GM18507 (cell line): ENCODE measurements at regions not wholly inside any gene's neighbourhood (a gene's known extent, or its start where the extent isn't known, plus 50 kb on each side); places are given as distances from the start of the nearest gene placed in this dataset.
"Not testable (repeated sequence)": the region's sequence is repeated elsewhere in the genome, so short reads cannot be mapped to it uniquely, and the experiment has no call there.

Experiments used
- DNase-seq: peaks from one replicate; pipeline ENCODE4 v3.0.0; 2011; ENCODE audit warnings: low read depth; ENCODE audit not compliant: insufficient read length; ENCODE audit errors: extremely low spot score
- FAIRE-seq: peaks from 2 replicates; lab custom pipeline; 2011; peaks lifted over from hg19 to GRCh38; lab: Jason Lieb, UNC

DNA sequence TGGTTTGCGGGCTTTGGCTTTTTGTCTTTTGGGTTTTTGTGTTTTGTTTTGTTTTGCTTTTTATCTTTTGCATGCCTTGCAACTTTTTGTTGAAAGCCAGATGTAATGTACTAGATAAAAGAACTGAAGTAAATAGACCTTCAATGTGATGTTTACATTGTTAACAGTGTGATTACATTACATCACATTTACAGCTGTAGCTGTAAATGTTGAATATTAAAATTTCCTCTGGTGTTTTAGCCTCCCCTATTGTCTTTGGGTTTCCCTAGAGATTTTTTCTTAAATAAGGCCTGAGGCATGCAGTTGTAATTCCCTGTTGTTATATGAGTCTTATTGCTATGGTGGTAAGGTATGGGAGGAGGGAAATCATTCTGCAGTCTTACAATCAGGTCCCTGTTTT is 275.0 kb downstream of the PARM1 start:
- FAIRE-seq (no peak), DNase-seq (no peak)

DNA sequence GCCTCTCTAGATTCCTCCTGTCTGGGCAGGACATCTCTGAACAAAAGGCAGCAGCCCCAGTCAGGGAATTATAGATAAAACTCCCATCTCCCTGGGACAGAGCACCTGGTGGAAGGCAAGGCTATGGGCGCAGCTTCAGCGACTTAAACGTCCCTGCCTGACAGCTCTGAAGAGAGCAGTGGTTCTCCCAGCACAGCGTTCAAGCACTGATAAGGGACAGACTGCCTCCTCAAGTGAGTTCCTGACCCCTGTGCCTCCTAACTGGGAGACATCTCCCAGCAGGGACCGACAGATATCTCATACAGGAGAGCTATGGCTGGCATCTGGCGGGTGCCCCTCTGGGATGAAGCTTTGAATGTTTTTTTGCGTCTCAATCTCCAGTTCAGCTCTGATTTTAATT is 262.2 kb downstream of the PARM1 start:
- FAIRE-seq (no peak), DNase-seq (no peak)

DNA sequence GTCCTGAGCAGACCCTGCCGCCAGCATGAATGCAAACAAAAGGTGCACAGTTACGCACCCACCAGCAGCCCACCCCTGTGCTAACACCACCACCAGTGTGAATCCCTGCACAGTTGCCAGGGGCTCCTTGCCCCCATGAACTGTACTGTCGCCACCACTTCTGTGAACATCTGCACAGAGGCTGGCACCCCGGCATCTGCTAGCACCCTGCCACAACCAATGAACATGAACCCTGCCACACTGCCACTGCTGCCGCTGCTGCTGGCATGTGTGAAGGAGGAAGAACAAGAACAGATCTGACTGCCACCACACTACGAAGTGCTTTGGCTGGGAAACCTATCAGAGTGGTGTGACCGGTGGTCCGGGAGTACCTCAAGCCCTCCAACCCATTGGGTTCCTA is 261.3 kb downstream of the PARM1 start:
- DNase-seq (no peak), FAIRE-seq (no peak)

DNA sequence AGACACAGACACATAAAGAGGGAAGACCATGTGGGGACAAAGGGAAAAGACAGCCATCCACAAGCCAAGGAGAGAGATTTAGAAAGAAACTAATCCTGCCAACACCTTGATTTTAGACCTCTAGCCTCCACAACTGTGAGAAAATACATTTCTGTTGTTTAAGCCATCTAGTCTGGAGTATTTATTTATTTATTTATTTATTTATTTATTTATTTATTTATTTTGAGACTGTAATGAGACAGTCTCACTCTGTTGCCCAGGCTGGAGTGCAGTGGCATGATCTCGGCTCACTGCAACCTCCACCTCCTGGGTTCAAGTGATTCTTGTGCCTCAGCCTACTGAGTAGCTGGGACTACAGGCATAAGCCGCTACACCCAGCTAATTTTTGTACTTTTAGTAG is 259.3 kb downstream of the PARM1 start:
- not testable (repeated sequence) for DNase-seq, FAIRE-seq

DNA sequence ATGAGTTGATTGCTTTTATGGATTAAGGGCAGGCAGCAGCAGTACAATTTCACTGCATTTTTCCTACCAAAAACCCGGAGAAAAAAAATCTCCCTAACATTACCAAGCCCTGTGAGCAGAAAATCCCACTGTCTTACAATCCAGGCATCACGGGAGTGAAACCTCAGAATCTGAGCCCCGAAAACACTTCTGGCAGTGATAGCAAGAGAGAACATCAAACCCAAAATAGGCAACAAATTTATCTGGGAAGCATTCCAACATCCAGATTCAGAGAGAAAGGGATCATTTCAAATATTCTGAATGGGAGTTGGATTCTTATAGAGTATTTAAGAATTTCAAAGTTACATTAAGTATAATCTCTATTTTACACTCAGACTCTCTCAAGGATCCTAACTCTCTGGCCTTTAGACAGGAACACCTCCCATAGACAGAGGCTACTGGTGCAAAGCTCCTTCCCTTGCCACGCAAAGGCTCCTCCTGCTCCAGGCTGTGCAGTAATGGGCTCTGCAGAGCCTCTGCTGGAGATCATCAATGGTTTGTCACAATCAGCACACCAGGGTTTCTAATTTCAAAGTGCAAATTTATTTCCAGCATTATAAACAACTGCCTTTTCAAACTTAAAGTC is 256.9 kb downstream of the PARM1 start:
- no peak for FAIRE-seq

DNA sequence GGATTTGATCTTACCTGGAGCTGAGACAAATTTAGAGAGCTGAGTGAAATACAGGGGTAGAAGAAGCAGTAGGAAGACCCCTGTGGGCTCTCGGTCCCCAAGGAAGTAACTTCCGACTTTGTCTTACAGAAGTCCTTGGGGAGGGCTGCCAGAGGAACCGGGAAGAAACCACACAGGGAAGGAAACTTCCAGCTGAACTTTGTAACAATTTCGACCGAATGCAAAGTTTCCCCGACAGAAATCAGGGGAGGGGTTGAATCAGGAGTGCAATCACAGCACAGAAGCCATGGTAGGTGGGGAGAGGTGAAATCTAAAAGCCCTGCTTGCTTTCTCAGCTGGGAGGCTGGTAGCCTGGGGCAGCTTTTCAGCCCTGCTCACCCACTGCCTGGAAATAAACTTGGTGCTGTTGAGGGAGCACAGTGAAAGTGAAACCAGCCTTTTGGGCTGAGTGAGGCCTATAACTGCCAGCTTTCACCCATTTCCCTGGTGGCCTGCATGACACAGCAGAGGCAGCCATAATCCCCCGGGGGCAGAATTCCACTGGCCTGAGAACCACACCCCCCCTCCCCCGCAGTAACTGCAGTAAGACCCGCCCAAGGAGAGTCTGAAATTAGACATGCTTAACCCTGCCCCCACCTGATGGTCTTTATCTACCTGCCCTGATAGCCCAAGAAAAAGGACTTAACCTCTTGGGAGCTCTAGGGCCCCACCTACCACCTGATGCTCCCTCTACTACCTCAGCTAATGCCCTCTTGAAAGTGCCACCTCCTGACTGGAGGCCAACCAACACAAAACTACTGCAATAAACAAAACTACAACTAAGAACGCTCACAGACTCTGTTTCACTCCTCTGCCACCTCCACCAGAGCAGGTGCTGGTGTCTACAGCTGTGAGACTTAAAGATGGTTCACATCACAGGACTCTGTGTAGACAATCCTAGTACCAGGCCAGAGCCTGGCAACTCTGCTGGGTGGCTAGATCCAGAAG is 248.2 kb downstream of the PARM1 start:
- FAIRE-seq (peak; percentile 80), DNase-seq (peak; percentile 20)

More for the DNA sequence above, 256.9 kb downstream of the PARM1 start:
- DNase-seq = no peak

DNA sequence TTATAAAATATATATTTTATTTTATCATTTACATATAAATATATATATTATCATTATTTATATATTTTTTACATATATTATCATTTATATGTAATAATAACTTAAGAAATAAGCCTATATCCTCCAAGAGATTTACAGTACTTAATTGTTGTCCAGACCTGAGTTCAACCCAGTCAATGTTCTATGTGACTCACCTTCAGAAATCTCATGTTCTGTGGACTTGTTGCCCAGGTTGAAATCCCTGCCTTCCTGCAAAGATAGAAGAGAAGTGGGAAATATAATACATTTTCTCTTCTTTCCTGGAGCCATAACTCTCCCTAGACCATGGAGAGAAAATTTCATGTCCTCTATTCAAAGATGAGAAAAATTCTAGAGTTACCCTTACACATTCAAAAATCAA is 247.3 kb downstream of the PARM1 start:
- no peak for FAIRE-seq

DNA sequence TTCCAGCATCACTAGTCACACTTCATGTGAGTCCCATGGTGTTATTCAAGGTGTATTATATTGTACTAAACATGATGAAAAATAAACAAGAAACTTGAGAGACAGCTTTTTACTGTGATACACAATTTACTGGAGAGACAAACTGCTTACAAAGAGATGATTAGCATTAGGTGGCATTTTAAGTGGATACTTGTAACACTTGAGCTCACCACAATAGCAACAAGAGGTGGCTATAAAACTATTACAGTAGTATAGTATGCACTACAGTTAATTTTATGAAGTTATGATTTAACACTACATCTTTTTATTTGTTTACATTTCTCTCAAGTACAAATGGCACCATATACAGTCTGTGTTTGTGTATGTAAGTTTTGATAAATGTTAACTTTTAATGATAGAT is 246.6 kb downstream of the PARM1 start:
- no peak for FAIRE-seq
- no peak for DNase-seq

More for the DNA sequence above, 247.3 kb downstream of the PARM1 start:
- no peak for DNase-seq

DNA sequence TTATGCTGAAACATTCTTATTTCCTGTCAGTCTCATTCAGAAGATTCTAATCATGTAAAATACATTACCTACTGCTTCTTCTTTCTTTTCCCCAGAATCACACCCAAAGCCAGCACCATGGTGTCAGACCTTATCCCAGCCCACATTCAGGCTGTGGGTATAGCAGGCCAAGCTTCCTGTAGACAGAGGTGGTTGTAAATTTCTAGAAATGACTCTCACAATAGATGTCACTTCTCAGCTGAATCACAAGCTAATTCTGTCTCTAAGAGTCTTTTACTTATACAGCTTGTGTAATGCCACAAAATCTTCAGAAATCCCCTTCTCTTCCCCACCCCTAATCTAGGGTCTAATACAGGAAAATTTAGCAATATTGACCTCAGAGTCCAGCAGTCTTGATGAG is 239.6 kb downstream of the PARM1 start:
- peak; percentile 20 for DNase-seq
- FAIRE-seq = peak; percentile 83

DNA sequence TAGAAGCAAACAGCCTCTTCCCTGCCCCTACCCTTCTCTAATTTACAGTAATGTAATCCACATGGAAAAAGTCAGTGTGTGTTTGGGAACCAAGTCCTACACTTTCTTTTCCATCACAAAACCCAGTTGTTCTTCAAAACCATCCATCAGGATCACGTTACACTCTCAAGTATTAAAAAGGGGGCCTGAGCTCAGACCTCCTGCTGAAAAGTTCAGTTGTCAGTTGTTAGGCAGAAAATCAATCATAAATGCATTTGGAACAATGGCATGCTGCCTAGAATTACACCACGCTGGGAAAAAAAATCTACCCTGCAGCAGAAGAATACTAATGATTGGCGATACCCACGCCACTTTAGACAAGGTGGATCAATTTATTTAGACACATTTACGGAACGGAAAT is 236.5 kb downstream of the PARM1 start:
- DNase-seq (no peak), FAIRE-seq (no peak)

DNA sequence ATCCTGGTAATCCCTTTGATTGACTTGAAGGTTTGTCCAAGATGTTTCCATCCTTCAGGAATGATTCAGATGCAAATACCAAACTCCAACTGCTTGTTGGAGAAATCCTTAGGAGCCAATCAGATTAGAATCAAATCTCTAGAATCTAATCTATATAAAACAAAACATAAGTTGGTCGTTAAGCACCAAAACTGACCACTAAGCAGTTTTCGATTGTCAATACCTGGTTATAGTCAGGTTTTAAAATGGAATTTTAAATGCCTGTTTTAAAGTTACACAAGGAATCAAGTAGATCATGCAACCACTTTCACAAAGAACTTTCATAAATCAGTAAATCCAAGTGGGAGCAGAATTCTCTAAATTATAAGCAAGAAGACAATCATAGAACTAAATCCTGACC is 236.1 kb downstream of the PARM1 start:
- DNase-seq (no peak), FAIRE-seq (no peak)

DNA sequence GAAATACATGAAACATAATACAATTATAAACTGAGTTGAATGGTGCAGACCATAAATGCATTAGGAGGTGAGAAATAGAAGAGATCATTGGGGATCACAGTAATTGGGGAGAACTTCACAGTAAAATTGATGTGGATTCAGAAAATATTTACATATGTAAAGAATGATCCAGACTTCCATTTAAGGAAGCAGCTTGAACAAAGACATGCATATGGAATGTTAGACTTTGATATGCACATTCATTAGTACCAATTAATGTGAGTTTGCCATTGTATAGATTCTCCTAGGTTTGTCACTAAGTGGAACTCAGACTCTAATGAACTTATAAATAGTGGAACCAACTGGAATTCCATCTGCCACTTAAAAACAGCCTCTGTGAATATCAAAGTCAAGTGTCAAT is 235.6 kb downstream of the PARM1 start:
- FAIRE-seq (no peak), DNase-seq (no peak)

DNA sequence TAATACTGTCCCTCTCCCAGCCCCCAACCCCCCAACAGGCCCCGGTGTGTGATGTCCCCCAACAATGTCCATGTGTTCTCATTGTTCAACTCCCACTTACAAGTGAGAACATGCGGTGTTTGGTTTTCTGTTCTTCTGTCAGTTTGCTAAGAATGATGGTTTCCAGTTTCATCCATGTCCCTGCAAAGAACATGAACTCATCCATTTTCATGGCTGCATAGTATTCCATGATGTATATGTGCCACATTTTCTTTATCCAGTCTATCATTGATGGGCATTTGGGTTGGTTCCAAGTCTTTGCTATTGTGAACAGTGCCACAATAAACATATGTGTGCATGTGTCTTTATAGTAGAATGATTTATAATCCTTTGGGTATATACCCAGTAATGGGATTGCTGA is 232.2 kb downstream of the PARM1 start:
- DNase-seq, FAIRE-seq: not testable (repeated sequence)

DNA sequence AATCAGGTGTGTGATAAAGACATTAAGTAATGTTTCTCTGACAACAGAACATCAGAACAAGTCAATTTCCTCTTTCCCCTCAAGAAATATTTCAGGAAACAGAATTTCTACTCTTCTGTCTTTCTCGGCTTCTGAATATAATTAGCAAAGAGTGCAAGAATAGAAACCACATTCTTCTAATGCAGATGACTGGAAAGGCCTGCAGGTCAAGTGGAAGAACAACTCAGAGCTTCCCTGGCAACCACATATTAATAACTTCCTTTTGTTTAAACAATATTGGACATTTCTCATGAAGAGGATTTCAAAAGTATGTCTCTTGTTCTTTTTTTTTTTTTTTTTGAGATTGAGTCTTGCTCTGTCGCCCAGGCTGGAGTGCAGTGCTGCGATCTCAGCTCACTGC is 225.5 kb downstream of the PARM1 start:
- no peak for DNase-seq
- no peak for FAIRE-seq

DNA sequence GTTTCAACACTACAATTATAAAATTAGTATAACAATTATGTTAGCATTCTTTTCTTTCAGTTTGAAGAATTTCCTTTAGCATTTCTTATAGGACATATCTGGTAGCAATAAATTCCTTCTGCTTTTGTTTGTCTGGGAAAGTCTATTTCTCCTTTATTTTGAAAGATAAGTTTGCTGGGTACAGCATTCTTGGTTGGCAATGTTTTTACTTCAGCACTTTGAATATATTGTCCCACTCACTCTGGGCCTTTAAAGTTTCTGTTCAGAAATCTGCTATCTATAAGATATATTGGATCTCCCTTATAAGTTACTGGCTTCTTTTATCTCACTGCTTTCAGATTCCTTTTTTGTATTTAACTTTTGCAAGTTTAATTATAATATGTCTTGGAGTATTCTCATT is 222.1 kb downstream of the PARM1 start:
- DNase-seq (no peak), FAIRE-seq (no peak)

DNA sequence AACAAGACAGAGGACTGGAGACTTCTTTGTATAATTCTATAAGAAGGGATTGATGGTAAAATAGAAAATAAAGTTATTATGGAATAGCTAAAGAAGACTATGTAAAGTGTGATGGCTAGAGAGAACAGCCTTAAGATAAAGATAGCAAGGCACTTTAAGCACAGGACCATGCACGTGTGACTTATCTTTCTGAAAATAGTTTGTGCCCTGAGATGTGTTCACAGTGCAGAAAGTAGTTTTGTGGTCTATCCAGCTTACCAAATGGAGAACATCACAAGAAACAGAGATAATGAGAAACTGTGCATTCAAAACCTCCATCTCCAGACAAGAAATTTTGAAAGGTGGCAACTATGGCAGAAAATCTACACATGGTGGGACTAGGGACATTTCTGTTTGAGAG is 213.3 kb downstream of the PARM1 start:
- no peak for FAIRE-seq

DNA sequence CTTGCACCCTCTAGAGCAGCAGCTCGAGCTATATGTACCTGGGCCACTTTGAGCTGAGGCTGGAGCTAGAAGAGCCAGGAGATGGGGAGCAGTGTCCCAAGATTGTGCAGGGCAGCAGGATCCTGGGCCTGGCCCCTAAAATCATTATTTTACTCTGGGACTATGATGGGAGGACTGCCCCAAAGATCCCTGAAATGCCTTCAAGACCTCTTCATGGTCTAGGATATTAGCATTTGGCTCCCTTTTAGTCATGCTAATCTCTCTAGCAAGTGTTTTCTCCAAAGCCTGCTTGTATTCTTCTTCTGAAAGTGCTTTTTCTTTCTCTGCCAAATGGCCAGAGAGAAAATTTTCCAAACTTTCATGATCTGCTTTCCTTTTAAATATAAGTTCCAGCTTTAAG is 211.6 kb downstream of the PARM1 start:
- DNase-seq (no peak), FAIRE-seq (no peak)

More for the DNA sequence above, 213.3 kb downstream of the PARM1 start:
- no peak for DNase-seq

DNA sequence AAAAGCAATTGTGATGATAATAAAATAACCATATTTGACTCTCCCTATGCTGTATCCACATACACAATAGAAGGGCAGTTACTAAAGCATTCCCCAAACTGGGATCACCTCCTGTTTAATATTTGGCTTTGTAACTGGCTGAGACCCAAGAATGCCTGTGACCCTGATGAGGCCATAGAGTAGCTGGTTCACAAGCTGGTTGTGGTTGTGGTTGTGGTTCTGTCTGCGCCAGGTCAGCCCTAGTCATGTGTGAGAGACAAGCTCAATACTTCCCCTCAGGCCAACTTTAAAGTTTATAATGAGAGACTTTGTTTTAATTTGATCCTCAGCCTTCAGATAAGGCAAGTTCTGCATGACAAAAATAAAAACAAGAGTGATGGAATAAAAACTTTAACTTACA is 209.9 kb downstream of the PARM1 start:
- no peak for FAIRE-seq
- DNase-seq = no peak

DNA sequence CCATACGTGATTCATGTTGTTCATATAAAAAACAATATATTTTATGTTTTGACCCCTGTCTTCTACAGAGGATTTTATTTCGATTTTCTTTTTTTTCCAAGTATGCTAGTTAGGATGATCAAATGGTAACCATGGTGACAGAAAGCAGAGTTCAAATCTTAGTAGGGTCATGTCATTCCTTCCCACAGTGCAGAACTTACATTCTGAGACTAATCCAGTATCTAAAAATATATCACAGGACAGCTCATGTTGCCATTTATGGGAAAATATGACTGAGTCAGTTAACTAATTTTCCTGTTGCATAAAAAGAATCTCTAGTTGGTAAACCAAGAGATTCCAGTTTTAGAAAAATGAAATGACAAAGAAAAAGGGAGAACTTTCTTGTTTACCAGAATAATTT is 209.5 kb downstream of the PARM1 start:
- no peak for FAIRE-seq
- DNase-seq = no peak

DNA sequence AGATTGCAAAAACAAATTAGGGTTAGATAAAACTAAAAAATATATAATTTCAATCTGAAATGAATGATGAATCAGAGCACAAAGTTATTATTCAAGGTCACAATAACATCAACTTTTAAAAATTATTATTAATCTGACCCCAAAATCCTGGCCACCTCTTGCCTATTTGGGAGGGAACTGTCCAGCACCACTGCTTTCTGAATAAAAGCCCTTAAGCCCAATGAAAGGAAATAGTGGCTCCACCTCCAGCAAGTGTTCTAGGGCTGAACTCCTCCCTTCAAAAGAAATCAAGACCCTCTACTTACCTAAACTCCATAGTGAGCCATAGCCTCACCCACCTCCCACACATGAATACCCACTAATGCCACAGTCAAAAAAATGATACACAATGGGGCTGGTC is 208.2 kb downstream of the PARM1 start:
- DNase-seq (no peak), FAIRE-seq (no peak)

DNA sequence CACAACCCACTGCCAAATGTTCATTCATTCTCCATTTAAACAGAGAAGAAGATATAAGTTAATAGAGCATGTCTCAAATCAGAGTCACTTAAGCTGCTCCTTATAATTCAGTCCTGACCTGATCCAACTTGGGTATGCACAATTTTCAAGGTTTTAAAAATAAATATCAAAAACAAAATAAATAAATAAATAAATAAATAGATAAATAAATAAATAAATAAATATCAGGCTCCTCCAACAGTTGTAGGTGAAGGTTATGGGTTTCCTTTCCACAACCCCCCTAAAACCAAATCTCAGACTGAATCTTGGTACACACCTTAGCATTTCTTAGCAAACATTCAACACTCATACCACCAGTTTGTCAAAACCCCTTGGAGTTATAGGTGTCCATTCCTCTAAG is 204.4 kb downstream of the PARM1 start:
- no peak for DNase-seq
- FAIRE-seq = no peak
